ENCODE measurements at regions not wholly inside any gene's neighbourhood (a gene's known extent, or its start where the extent isn't known, plus 50 kb on each side); places are given as distances from the start of the nearest gene placed in this dataset.

DNA sequence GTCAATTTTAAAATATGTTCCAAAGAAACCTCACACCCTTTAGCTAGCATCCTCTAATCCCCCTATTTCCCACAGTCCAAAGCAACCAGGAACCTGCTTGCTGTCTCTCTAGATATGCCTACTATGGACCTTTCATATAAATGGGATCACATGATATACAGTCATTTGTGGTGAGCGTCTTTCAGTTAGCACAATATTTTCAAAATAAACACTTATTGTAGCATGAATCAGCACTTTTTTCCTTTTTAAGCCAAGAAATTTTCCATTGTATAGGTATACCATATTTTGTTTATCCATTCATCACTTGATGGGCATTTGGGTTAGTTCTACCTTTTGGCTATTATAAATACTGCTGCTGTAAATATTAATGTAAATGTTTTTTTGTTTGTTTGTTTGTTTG is 223.0 kb upstream of the DOK6 start:
- TF ChIP-seq, protein P1, sequence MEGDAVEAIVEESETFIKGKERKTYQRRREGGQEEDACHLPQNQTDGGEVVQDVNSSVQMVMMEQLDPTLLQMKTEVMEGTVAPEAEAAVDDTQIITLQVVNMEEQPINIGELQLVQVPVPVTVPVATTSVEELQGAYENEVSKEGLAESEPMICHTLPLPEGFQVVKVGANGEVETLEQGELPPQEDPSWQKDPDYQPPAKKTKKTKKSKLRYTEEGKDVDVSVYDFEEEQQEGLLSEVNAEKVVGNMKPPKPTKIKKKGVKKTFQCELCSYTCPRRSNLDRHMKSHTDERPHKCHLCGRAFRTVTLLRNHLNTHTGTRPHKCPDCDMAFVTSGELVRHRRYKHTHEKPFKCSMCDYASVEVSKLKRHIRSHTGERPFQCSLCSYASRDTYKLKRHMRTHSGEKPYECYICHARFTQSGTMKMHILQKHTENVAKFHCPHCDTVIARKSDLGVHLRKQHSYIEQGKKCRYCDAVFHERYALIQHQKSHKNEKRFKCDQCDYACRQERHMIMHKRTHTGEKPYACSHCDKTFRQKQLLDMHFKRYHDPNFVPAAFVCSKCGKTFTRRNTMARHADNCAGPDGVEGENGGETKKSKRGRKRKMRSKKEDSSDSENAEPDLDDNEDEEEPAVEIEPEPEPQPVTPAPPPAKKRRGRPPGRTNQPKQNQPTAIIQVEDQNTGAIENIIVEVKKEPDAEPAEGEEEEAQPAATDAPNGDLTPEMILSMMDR (IDR thresholded peaks at IDR 0.05; ENCODE audit: borderline replicate concordance, extremely low read depth, low read length, poor library complexity, severe bottlenecking) = no peak
- TF ChIP-seq EZH2 (IDR thresholded peaks at IDR 0.05; ENCODE audit: borderline replicate concordance, low read depth, low read length, severe bottlenecking) = no peak
